ENCODE measurements at regions not wholly inside any gene's neighbourhood (a gene's known extent, or its start where the extent isn't known, plus 50 kb on each side); places are given as distances from the start of the nearest gene placed in this dataset.
"Not testable (repeated sequence)": the region's sequence is repeated elsewhere in the genome, so short reads cannot be mapped to it uniquely, and the experiment has no call there.

DNA sequence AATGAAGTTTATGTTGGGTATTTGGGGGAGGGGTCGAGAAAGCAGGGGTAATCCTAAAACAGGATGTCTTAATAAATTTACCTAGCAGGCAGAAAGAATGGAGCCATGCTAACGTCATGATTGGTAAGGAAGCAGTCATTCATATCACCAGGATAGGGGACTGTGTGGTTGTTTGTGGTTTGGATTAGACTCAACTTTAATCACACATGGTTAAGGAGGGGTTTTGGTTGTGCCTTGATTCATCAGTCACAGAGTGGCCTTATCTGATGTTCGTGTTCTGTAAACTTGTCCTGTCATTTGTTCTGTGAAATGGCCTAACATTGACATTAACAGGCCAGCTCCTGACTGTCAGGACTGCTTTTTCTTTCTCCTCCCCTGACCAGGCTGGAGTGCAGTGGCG is 119.1 kb downstream of the GOLGA6L22 start:
- not testable (repeated sequence) for H4K20me1 ChIP-seq (ENCODE audit: insufficient read depth, low read length)

GRCh38 chr15:22579213-22579612 is 120.5 kb downstream of the GOLGA6L22 start:
- not testable (repeated sequence) for H3K27ac ChIP-seq (ENCODE audit: low read length); H3K27me3 ChIP-seq (ENCODE audit: low read depth, low read length); H3K79me2 ChIP-seq (ENCODE audit: low read length); H3K4me3 ChIP-seq (ENCODE audit: low read length); H3K9ac ChIP-seq (ENCODE audit: low read length); H2AFZ ChIP-seq (ENCODE audit: low read depth, low read length); H3K9me3 ChIP-seq (ENCODE audit: insufficient read depth, low read length); H3K4me2 ChIP-seq (ENCODE audit: low read length); H4K20me1 ChIP-seq (ENCODE audit: insufficient read depth, low read length); H3K4me1 ChIP-seq (ENCODE audit: low read length); H3K36me3 ChIP-seq (replicated peaks; ENCODE audit: low read depth, low read length)

More for the DNA sequence above, 119.1 kb downstream of the GOLGA6L22 start:
- H3K4me1 ChIP-seq (ENCODE audit: low read length); H2AFZ ChIP-seq (ENCODE audit: low read depth, low read length); H3K4me2 ChIP-seq (ENCODE audit: low read length); H3K36me3 ChIP-seq (replicated peaks; ENCODE audit: low read depth, low read length); H3K4me3 ChIP-seq (ENCODE audit: low read length); H3K27me3 ChIP-seq (ENCODE audit: low read depth, low read length); H3K27ac ChIP-seq (ENCODE audit: low read length); H3K79me2 ChIP-seq (ENCODE audit: low read length); H3K9ac ChIP-seq (ENCODE audit: low read length); H3K9me3 ChIP-seq (ENCODE audit: insufficient read depth, low read length): not testable (repeated sequence)

DNA sequence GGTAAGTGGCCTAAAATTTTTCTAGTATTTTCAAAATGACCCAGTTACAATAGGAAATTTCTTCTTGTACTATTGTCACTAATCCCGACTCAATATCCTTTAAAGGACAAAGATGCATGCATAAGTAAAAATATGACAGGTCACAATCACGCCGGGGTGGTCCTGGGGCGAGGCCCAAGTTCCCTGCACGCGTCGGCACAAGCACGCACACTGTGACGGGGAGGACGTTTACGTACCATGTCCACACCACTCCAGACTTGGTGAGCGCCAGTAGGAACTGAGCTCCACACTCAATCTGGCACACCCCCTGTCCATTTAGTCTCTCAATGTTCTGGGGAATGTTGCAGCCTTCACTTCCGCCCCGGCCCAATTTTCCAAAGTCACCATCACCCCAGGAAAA is 128.7 kb downstream of the GOLGA6L22 start:
- not testable (repeated sequence) for H3K79me2 ChIP-seq (ENCODE audit: low read length); H4K20me1 ChIP-seq (ENCODE audit: insufficient read depth, low read length); H3K9ac ChIP-seq (ENCODE audit: low read length); H3K36me3 ChIP-seq (replicated peaks; ENCODE audit: low read depth, low read length); H3K27ac ChIP-seq (ENCODE audit: low read length); H3K4me3 ChIP-seq (ENCODE audit: low read length); H2AFZ ChIP-seq (ENCODE audit: low read depth, low read length); H3K9me3 ChIP-seq (ENCODE audit: insufficient read depth, low read length); H3K27me3 ChIP-seq (ENCODE audit: low read depth, low read length); H3K4me1 ChIP-seq (ENCODE audit: low read length); H3K4me2 ChIP-seq (ENCODE audit: low read length)

DNA sequence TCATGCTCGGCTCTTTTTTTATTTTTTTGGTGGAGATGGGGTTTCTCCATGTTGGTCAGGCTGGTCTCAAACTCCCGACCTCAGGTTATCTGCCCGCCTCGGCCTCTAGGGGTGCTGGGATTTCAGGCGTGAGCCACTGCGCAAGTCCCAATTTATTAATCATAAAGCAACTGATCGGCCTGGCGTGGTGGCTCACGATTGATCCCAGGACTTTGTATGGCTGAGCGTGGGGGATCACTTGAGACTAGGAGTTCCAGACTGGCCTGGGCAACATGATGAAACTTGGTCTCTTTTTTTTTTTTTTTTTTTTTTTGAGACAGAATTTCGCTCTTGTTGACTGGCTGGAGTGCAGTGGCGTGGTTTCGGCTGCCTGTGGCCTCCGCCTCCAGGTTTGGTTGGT is 139.8 kb downstream of the GOLGA6L22 start:
- not testable (repeated sequence) for H4K20me1 ChIP-seq (ENCODE audit: insufficient read depth, low read length); H3K27me3 ChIP-seq (ENCODE audit: low read depth, low read length); H3K79me2 ChIP-seq (ENCODE audit: low read length); H3K9me3 ChIP-seq (ENCODE audit: insufficient read depth, low read length); H3K4me1 ChIP-seq (ENCODE audit: low read length); H3K9ac ChIP-seq (ENCODE audit: low read length); H3K36me3 ChIP-seq (replicated peaks; ENCODE audit: low read depth, low read length); H2AFZ ChIP-seq (ENCODE audit: low read depth, low read length); H3K27ac ChIP-seq (ENCODE audit: low read length); H3K4me2 ChIP-seq (ENCODE audit: low read length); H3K4me3 ChIP-seq (ENCODE audit: low read length)

DNA sequence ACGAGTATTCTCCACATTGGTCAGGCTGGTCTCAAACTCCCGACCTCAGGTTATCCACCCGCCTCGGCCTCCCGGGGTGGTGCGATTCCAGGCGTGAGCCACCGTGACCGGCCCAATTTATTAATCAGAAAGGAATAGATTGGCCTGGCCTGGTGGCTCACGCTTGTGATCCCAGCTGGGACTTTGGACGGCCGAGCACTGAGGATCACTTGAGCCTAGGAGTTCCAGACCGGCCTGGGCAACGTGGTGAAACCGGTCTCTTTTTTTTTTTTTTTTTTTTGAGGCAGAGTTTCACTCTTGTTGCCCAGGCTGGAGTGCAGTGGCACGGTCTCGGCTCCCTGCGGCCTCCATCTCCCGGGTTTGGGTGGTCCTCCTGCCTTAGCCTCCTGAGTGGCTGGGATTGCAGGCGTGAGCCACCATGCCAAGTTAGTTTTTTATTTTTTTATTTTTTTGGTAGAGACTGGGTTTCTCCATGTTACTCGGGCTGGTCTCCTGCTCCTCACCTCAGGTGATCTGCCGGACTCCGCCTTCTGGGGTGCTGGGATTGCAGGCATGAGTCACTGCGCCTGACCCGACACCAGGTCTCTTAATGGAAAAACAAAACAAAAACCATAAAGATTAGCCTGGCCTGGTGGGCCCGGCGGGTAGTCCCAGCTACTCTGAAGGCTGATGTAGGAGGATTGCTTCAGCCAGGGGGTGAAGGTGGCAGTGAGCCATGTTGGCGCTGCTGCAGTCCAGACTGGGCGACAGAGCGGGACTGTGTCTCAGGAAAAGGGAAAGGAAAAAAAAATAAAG is 141.0 kb downstream of the GOLGA6L22 start:
- not testable (repeated sequence) for H3K27me3 ChIP-seq (ENCODE audit: low read depth, low read length); H3K27ac ChIP-seq (ENCODE audit: low read length); H3K4me2 ChIP-seq (ENCODE audit: low read length); H3K79me2 ChIP-seq (ENCODE audit: low read length); H3K4me3 ChIP-seq (ENCODE audit: low read length); H3K9ac ChIP-seq (ENCODE audit: low read length); H4K20me1 ChIP-seq (ENCODE audit: insufficient read depth, low read length); H3K9me3 ChIP-seq (ENCODE audit: insufficient read depth, low read length); H3K4me1 ChIP-seq (ENCODE audit: low read length); H2AFZ ChIP-seq (ENCODE audit: low read depth, low read length); H3K36me3 ChIP-seq (replicated peaks; ENCODE audit: low read depth, low read length)

GRCh38 chr15:22616976-22617375 is 158.3 kb downstream of the GOLGA6L22 start:
- not testable (repeated sequence) for H3K4me2 ChIP-seq (ENCODE audit: low read length)

DNA sequence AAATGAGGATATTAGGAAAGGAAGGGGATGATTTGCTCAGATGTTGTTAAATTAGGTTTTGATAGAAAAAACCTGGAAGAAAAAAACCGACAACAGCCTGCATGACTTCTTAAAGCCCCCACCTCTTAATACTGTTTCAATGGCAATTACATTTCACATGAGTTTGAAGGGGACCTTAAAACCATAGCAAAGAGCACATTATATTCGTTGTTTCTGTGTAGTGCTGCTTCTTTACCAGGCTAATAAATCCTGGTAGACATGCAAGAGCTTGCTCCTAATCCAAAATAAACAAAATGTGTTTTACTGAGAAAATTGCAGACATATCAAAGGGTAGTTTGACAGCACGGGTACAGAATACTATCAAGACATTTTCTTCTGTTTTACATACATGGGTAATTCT is 154.7 kb upstream of the NIPA1 start:
- not testable (repeated sequence) for H3K79me2 ChIP-seq (ENCODE audit: low read length); H3K4me3 ChIP-seq (ENCODE audit: low read length); H3K4me2 ChIP-seq (ENCODE audit: low read length); H3K27ac ChIP-seq (ENCODE audit: low read length); H3K27me3 ChIP-seq (ENCODE audit: low read depth, low read length); H4K20me1 ChIP-seq (ENCODE audit: insufficient read depth, low read length); H3K9ac ChIP-seq (ENCODE audit: low read length); H3K4me1 ChIP-seq (ENCODE audit: low read length); H3K36me3 ChIP-seq (replicated peaks; ENCODE audit: low read depth, low read length); H3K9me3 ChIP-seq (ENCODE audit: insufficient read depth, low read length); H2AFZ ChIP-seq (ENCODE audit: low read depth, low read length)

More at GRCh38 chr15:22616976-22617375, 158.3 kb downstream of the GOLGA6L22 start:
- H3K4me1 ChIP-seq (ENCODE audit: low read length); H3K79me2 ChIP-seq (ENCODE audit: low read length); H3K27ac ChIP-seq (ENCODE audit: low read length); H3K9ac ChIP-seq (ENCODE audit: low read length); H2AFZ ChIP-seq (ENCODE audit: low read depth, low read length); H3K27me3 ChIP-seq (ENCODE audit: low read depth, low read length); H3K36me3 ChIP-seq (replicated peaks; ENCODE audit: low read depth, low read length); H3K9me3 ChIP-seq (ENCODE audit: insufficient read depth, low read length); H3K4me3 ChIP-seq (ENCODE audit: low read length); H4K20me1 ChIP-seq (ENCODE audit: insufficient read depth, low read length): not testable (repeated sequence)

DNA sequence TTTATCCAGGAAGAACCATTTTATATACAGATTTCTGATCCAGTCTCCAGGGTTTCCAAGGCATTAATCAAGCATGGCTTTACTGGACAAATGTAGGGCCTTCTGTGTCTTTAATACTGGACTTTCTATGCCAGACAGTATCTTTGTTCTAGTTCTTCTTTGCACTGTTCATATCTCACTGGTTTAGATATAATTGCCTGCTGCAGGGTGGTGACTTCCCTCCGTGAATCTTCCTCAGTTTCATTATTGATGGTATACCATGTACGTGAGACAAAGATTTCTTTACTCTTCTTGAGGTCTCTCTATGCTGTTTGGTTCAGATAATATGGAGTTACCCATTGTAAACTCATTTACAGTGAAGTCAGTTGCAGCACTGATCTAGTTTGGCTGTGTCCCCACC is 146.5 kb upstream of the NIPA1 start:
- not testable (repeated sequence) for H3K9me3 ChIP-seq (ENCODE audit: insufficient read depth, low read length); H2AFZ ChIP-seq (ENCODE audit: low read depth, low read length); H3K4me3 ChIP-seq (ENCODE audit: low read length); H3K27me3 ChIP-seq (ENCODE audit: low read depth, low read length); H4K20me1 ChIP-seq (ENCODE audit: insufficient read depth, low read length); H3K79me2 ChIP-seq (ENCODE audit: low read length); H3K4me1 ChIP-seq (ENCODE audit: low read length); H3K36me3 ChIP-seq (replicated peaks; ENCODE audit: low read depth, low read length); H3K9ac ChIP-seq (ENCODE audit: low read length); H3K27ac ChIP-seq (ENCODE audit: low read length)
- H3K4me2 ChIP-seq (ENCODE audit: low read length), result 0 out of 2 replicates have a peak overlapping the region, but pooled peaks have one; percentile 9

- H3K79me2 ChIP-seq (ENCODE audit: low read length); H3K4me2 ChIP-seq (ENCODE audit: low read length); H4K20me1 ChIP-seq (ENCODE audit: insufficient read depth, low read length); H2AFZ ChIP-seq (ENCODE audit: low read depth, low read length); H3K9ac ChIP-seq (ENCODE audit: low read length); H3K4me3 ChIP-seq (ENCODE audit: low read length); H3K9me3 ChIP-seq (ENCODE audit: insufficient read depth, low read length); H3K4me1 ChIP-seq (ENCODE audit: low read length); H3K36me3 ChIP-seq (replicated peaks; ENCODE audit: low read depth, low read length); H3K27me3 ChIP-seq (ENCODE audit: low read depth, low read length); H3K27ac ChIP-seq (ENCODE audit: low read length): not testable (repeated sequence)
Observed at GRCh38 chr15:22649458-22649857, 137.0 kb upstream of the NIPA1 start.

- not testable (repeated sequence) for H3K4me3 ChIP-seq (ENCODE audit: low read length)
Observed at GRCh38 chr15:22651179-22651578, 135.3 kb upstream of the NIPA1 start.

More at GRCh38 chr15:22651179-22651578, 135.3 kb upstream of the NIPA1 start:
- not testable (repeated sequence) for H3K9ac ChIP-seq (ENCODE audit: low read length); H3K4me2 ChIP-seq (ENCODE audit: low read length); H3K27me3 ChIP-seq (ENCODE audit: low read depth, low read length); H3K4me1 ChIP-seq (ENCODE audit: low read length); H3K9me3 ChIP-seq (ENCODE audit: insufficient read depth, low read length); H3K36me3 ChIP-seq (replicated peaks; ENCODE audit: low read depth, low read length); H3K79me2 ChIP-seq (ENCODE audit: low read length); H2AFZ ChIP-seq (ENCODE audit: low read depth, low read length); H3K27ac ChIP-seq (ENCODE audit: low read length); H4K20me1 ChIP-seq (ENCODE audit: insufficient read depth, low read length)
